H1 (cell line): ENCODE measurements at regions not wholly inside any gene's neighbourhood (a gene's known extent, or its start where the extent isn't known, plus 50 kb on each side); places are given as distances from the start of the nearest gene placed in this dataset.

Experiments
- CTCF ChIA-PET: fragments of 300-600 bp; sonication (Branson Sonifier 250); formaldehyde crosslinking; loops from one replicate; lab custom pipeline; 2021; ENCODE audit not compliant: partially characterized antibody; lab: Charles Lee
- POLR2A ChIA-PET: fragments of 300-600 bp; sonication (Branson Sonifier 250); formaldehyde crosslinking; loops from one replicate; lab custom pipeline; 2021; ENCODE audit warnings: inconsistent platforms; ENCODE audit not compliant: partially characterized antibody; lab: Charles Lee
- DNase-seq, 2 experiments: peaks; one replicate each; pipeline versions ENCODE4 v3.0.0 to v3.0.0-alpha.2; 2010 to 2022; ENCODE audit warnings: low spot score in 2 of 2, low read depth in 1 of 2, mixed read lengths in 1 of 2
- FAIRE-seq: peaks from 2 replicates; lab custom pipeline; 2011; peaks lifted over from hg19 to GRCh38; lab: Jason Lieb, UNC
- H2AFZ ChIP-seq: 2 replicates; pipeline ENCODE4 v1.8.1; 2012; ENCODE audit warnings: low read length, inconsistent platforms
- H2AK5ac ChIP-seq: 2 replicates; pipeline ENCODE4 v1.6.1; 2013; ENCODE audit warnings: low read depth, low read length
- H2BK120ac ChIP-seq: replicated peaks from 2 replicates; pipeline ENCODE3; 2013; ENCODE audit warnings: low read depth, low read length, inconsistent platforms
- H2BK12ac ChIP-seq: 2 replicates; pipeline ENCODE4 v1.6.1; 2013; ENCODE audit warnings: low read depth, low read length
- H2BK15ac ChIP-seq: 2 replicates; pipeline ENCODE4 v1.6.1; 2013; ENCODE audit warnings: low read length
- H2BK20ac ChIP-seq: 2 replicates; pipeline ENCODE4 v1.6.1; 2013; ENCODE audit warnings: low read length
- H2BK5ac ChIP-seq: 2 replicates; pipeline ENCODE4 v1.6.1; 2013; ENCODE audit warnings: low read depth, low read length
- H3K14ac ChIP-seq: 2 replicates; pipeline ENCODE4 v1.6.1; 2013; ENCODE audit warnings: inconsistent platforms; ENCODE audit not compliant: insufficient read length
- H3K18ac ChIP-seq: 2 replicates; pipeline ENCODE4 v1.6.1; 2013; ENCODE audit warnings: low read length; ENCODE audit errors: extremely low read depth
- H3K23ac ChIP-seq: 2 replicates; pipeline ENCODE4 v1.6.1; 2013; ENCODE audit warnings: inconsistent platforms; ENCODE audit not compliant: insufficient read length
- H3K23me2 ChIP-seq: 2 replicates; pipeline ENCODE4 v1.6.1; 2013; ENCODE audit warnings: low read depth, low read length
- H3K27ac ChIP-seq: 2 replicates; pipeline ENCODE4 v1.6.1; 2011; ENCODE audit warnings: low read depth, low read length, inconsistent platforms
- H3K27me3 ChIP-seq, 4 experiments: replicated peaks in 1 of 4; 1 replicate in 1 of 4; 2 replicates in 3 of 4; pipeline versions ENCODE4 v1.6.1 to v1.8.1; 2011 to 2013; ENCODE audit warnings: low read length in 3 of 4, mild to moderate bottlenecking in 3 of 4, inconsistent platforms in 2 of 4, mixed read lengths in 2 of 4, moderate library complexity in 1 of 4; ENCODE audit not compliant: control insufficient read depth in 3 of 4, insufficient read depth in 3 of 4; ENCODE audit errors: extremely low read depth in 1 of 4
- H3K36me3 ChIP-seq, 4 experiments: 2 replicates each; pipeline versions ENCODE4 v1.6.1 to v1.8.1; 2011 to 2013; ENCODE audit warnings: mild to moderate bottlenecking in 4 of 4, low read length in 3 of 4, moderate library complexity in 2 of 4, control low read depth in 1 of 4, inconsistent platforms in 1 of 4; ENCODE audit not compliant: insufficient read depth in 4 of 4, control insufficient read depth in 2 of 4
- H3K4ac ChIP-seq: replicated peaks from 2 replicates; pipeline ENCODE3; 2013; ENCODE audit warnings: low read length, low read depth, mixed read lengths, inconsistent platforms; ENCODE audit not compliant: insufficient read length
- H3K4me1 ChIP-seq, 4 experiments: replicated peaks in 1 of 4; 1 replicate in 1 of 4; 2 replicates in 3 of 4; pipeline versions ENCODE4 v1.6.1 to v1.8.1; 2011 to 2013; ENCODE audit warnings: low read length in 3 of 4, inconsistent platforms in 2 of 4, mixed read lengths in 1 of 4; ENCODE audit not compliant: insufficient read depth in 4 of 4, control insufficient read depth in 3 of 4
- H3K4me2 ChIP-seq, 2 experiments: 2 replicates each; pipeline versions ENCODE4 v1.6.1 to v1.8.1; 2011 to 2013; ENCODE audit warnings: low read depth in 2 of 2, low read length in 2 of 2, control low read depth in 1 of 2, inconsistent platforms in 1 of 2, mild to moderate bottlenecking in 1 of 2; ENCODE audit not compliant: insufficient read depth in 1 of 2
- H3K4me3 ChIP-seq, 4 experiments: fragments of 200-600, 300-600 bp in 1 of 4; sonication (generic), shearing (Covaris generic), sonication (Bioruptor Twin) in 1 of 4; 2 replicates each; pipeline versions ENCODE4 v1.5.1 to v1.8.1; 2011 to 2016; ENCODE audit warnings: low read length in 4 of 4, low read depth in 3 of 4, control low read depth in 2 of 4, inconsistent platforms in 2 of 4, mild to moderate bottlenecking in 2 of 4, mixed read lengths in 1 of 4, moderate library complexity in 1 of 4; ENCODE audit not compliant: insufficient read depth in 2 of 4; ENCODE audit errors: extremely low read depth in 1 of 4
- H3K56ac ChIP-seq: replicated peaks from 2 replicates; pipeline ENCODE3; 2013; ENCODE audit warnings: low read depth, mild to moderate bottlenecking, mixed read lengths, low read length, inconsistent platforms; ENCODE audit not compliant: insufficient read length
- H3K79me1 ChIP-seq: 2 replicates; pipeline ENCODE4 v1.6.1; 2013; ENCODE audit warnings: low read depth, low read length, control low read depth
- H3K79me2 ChIP-seq, 2 experiments: 2 replicates each; pipeline versions ENCODE4 v1.6.1 to v1.8.1; 2012 to 2013; ENCODE audit warnings: low read length in 2 of 2, mild to moderate bottlenecking in 2 of 2, inconsistent platforms in 1 of 2; ENCODE audit not compliant: insufficient read depth in 2 of 2, control insufficient read depth in 1 of 2
- H3K9ac ChIP-seq, 4 experiments: replicated peaks in 1 of 4; 1 replicate in 1 of 4; 2 replicates in 3 of 4; pipeline versions ENCODE4 v1.6.1 to v1.8.1; 2011 to 2013; ENCODE audit warnings: low read depth in 3 of 4, low read length in 3 of 4, control low read depth in 2 of 4, mild to moderate bottlenecking in 2 of 4, moderate library complexity in 2 of 4, inconsistent platforms in 1 of 4; ENCODE audit errors: extremely low read depth in 1 of 4
- H3K9me3 ChIP-seq, 2 experiments: 2 replicates each; pipeline versions ENCODE4 v1.6.1 to v1.8.1; 2012 to 2013; ENCODE audit warnings: mild to moderate bottlenecking in 2 of 2, moderate library complexity in 2 of 2, control low read depth in 1 of 2, inconsistent platforms in 1 of 2, low read depth in 1 of 2, low read length in 1 of 2, mixed read lengths in 1 of 2; ENCODE audit not compliant: insufficient read depth in 2 of 2
- H4K20me1 ChIP-seq, 2 experiments: replicated peaks in 1 of 2; 2 replicates each; pipeline versions ENCODE3 to v1.8.1; 2011 to 2013; ENCODE audit warnings: inconsistent platforms in 2 of 2, low read length in 2 of 2, mild to moderate bottlenecking in 1 of 2; ENCODE audit not compliant: insufficient read depth in 2 of 2, control insufficient read depth in 1 of 2
- H4K5ac ChIP-seq: 2 replicates; pipeline ENCODE4 v1.6.1; 2013; ENCODE audit warnings: low read length, low read depth, mixed read lengths, inconsistent platforms; ENCODE audit not compliant: insufficient read length
- H4K8ac ChIP-seq: 2 replicates; pipeline ENCODE4 v1.8.0; 2013; ENCODE audit warnings: mild to moderate bottlenecking, moderate library complexity, low read length, inconsistent platforms; ENCODE audit not compliant: insufficient read depth; ENCODE audit errors: extremely low read depth
- H4K91ac ChIP-seq: replicated peaks from 2 replicates; pipeline ENCODE3; 2013; ENCODE audit warnings: low read length, mixed read lengths, inconsistent platforms; ENCODE audit not compliant: insufficient read length
- BCL11A ChIP-seq, 2 experiments: IDR thresholded peaks; one replicate each; pipeline ENCODE4 v1.6.1; 2011; ENCODE audit warnings: low read depth in 2 of 2, low read length in 2 of 2, mild to moderate bottlenecking in 2 of 2
- BRCA1 ChIP-seq: IDR thresholded peaks from 2 replicates; pipeline ENCODE4 v1.6.1; 2012; ENCODE audit warnings: low read depth, low read length, improper control_type of control experiment
- CHD2 ChIP-seq: IDR thresholded peaks from 2 replicates; pipeline ENCODE4 v1.6.1; 2012; ENCODE audit warnings: low read length, improper control_type of control experiment
- CREB1 ChIP-seq: IDR thresholded peaks from 2 replicates; pipeline ENCODE4 v1.6.1; 2012; ENCODE audit warnings: inconsistent platforms
- KDM5A ChIP-seq: fragments of 200-600 bp; IDR thresholded peaks from 2 replicates; pipeline ENCODE4 v1.7.1; 2012; ENCODE audit warnings: mild to moderate bottlenecking, low read length, inconsistent platforms, mixed read lengths
- MAFK ChIP-seq: IDR thresholded peaks from 2 replicates; pipeline ENCODE4 v1.6.1; 2012; ENCODE audit warnings: low read depth, mild to moderate bottlenecking, improper control_type of control experiment, low read length
- SP4 ChIP-seq: IDR thresholded peaks from 2 replicates; pipeline ENCODE4 v1.6.1; 2012; ENCODE audit warnings: low read length, inconsistent platforms
- SRF ChIP-seq: IDR thresholded peaks from 2 replicates; pipeline ENCODE4 v1.6.1; 2011; ENCODE audit warnings: mild to moderate bottlenecking, low read depth, low read length, moderate library complexity
- TBP ChIP-seq: IDR thresholded peaks from 2 replicates; pipeline ENCODE4 v1.6.1; 2011; ENCODE audit warnings: low read depth, low read length, improper control_type of control experiment
- TCF12 ChIP-seq: IDR thresholded peaks from 2 replicates; pipeline ENCODE4 v1.6.1; 2011; ENCODE audit warnings: low read depth, mild to moderate bottlenecking, low read length
- USF2 ChIP-seq: IDR thresholded peaks from 2 replicates; pipeline ENCODE4 v1.6.1; 2011; ENCODE audit warnings: low read length, improper control_type of control experiment
- WGBS, 2 experiments: shearing (Covaris generic) in 1 of 2; methylation state at CpG; one replicate each; pipeline versions ENCODE4 v1.1.6 to v1.1.7; 2013 to 2015; ENCODE audit warnings: low lambda C conversion rate in 2 of 2, mixed read lengths in 2 of 2, inconsistent platforms in 1 of 2, low coverage in 1 of 2, missing lambda C conversion rate in 1 of 2; ENCODE audit not compliant: insufficient replicate concordance in 2 of 2, insufficient coverage in 1 of 2, insufficient read length in 1 of 2; ENCODE audit errors: extremely low coverage in 1 of 2, missing lambda C conversion rate in 1 of 2; 5-methylcytosine and 5-hydroxymethylcytosine counted together
- TF ChIP-seq, protein P1 (sequence below): IDR thresholded peaks from 2 replicates; pipeline ENCODE4 v1.6.1; 2012; ENCODE audit warnings: inconsistent platforms

GRCh38 chr4:135144498-135144897, 942.9 kb upstream of the PABPC4L start:
- Histone ChIP-seq H2AFZ (no peak overlapping the region), H3K4me1 (no peaks in the 10 kb centered on the region), H2BK15ac (no peak overlapping the region), H3K9ac (no peak overlapping the region), H3K4ac (no peak overlapping the region), H3K4me3 (no peak overlapping the region), H2BK12ac (no peak overlapping the region), H3K79me2 (no peaks in the 10 kb centered on the region), H3K14ac (no peak overlapping the region), H3K56ac (no peak overlapping the region), H4K8ac (no peak overlapping the region), H4K91ac (no peak overlapping the region), H2BK120ac (no peak overlapping the region), H3K27me3 (no peaks in the 10 kb centered on the region), H4K5ac (no peak overlapping the region), H3K79me1 (no peaks in the 10 kb centered on the region), H3K23me2 (no peaks in the 10 kb centered on the region), H3K4me2 (no peak overlapping the region), H4K20me1 (no peaks in the 10 kb centered on the region), H2BK20ac (no peak overlapping the region), H2BK5ac (no peak overlapping the region), H2AK5ac (no peak overlapping the region), H3K27ac (no peak overlapping the region), H3K23ac (no peak overlapping the region), H3K9me3 (no peaks in the 10 kb centered on the region), H3K18ac (no peak overlapping the region), H3K36me3 (no peaks in the 10 kb centered on the region)
- CTCF ChIA-PET, result interaction anchor here (0.5 kb wide), 1 partner anchor 1590 kb away, joined by 3 read pairs; no protein-coding TSS in a partner anchor
- TF ChIP-seq KDM5A (no peak), SRF (no peak), SP4 (no peak), MAFK (no peak), TBP (no peak), TCF12 (no peak), BRCA1 (no peak), USF2 (no peak), CREB1 (no peak), CHD2 (no peak), BCL11A (IDR thresholded peaks at IDR 0.05; ENCODE audit: low read depth in 2 of 2, low read length in 2 of 2) (no peak)
- TF ChIP-seq, protein P1, sequence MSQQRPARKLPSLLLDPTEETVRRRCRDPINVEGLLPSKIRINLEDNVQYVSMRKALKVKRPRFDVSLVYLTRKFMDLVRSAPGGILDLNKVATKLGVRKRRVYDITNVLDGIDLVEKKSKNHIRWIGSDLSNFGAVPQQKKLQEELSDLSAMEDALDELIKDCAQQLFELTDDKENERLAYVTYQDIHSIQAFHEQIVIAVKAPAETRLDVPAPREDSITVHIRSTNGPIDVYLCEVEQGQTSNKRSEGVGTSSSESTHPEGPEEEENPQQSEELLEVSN, result no peak
- FAIRE-seq, result no peak
- 91% methylated on average over 1 of the region's 1 CpG; no CpG with 5 or more reads in 1 of the 2 experiments for WGBS, 2 experiments
- POLR2A ChIA-PET, result no interaction called here
- DNase-seq, result no peak
